OCI-LY7 (cell line): ENCODE measurements at regions not wholly inside any gene's neighbourhood (a gene's known extent, or its start where the extent isn't known, plus 50 kb on each side); places are given as distances from the start of the nearest gene placed in this dataset.

ENCODE experiments used
- CTCF ChIP-seq: fragments of 200-600 bp; sonication (generic); conservative IDR thresholded peaks from 2 replicates; pipeline ENCODE4 v1.5.1; 2014; ENCODE audit warnings: mild to moderate bottlenecking, antibody characterized with exemption, low read length, moderate library complexity, mixed read lengths
- EZH2phosphoT487 ChIP-seq: fragments of 200-600 bp; sonication (generic); IDR thresholded peaks from 2 replicates; pipeline ENCODE4 v1.6.1; 2018; ENCODE audit warnings: low read depth, borderline replicate concordance, mild to moderate bottlenecking, mixed run types, antibody characterized with exemption, low read length, moderate library complexity, mixed read lengths

- TF ChIP-seq CTCF (no peak), EZH2phosphoT487 (no peak)
Measured at GRCh38 chr4:60089546-60090273, 1110.4 kb upstream of the ADGRL3 start.
